HG03066 (cell line): ENCODE measurements at regions not wholly inside any gene's neighbourhood (a gene's known extent, or its start where the extent isn't known, plus 50 kb on each side); places are given as distances from the start of the nearest gene placed in this dataset.

ENCODE experiments used
- ATAC-seq: cut with Tn5 transposase; IDR thresholded peaks from one replicate; pipeline ENCODE4 v1.9.1; 2021; ENCODE audit warnings: low read depth; ENCODE audit not compliant: unreplicated experiment

- ATAC-seq, result no peak
Measured at GRCh38 chrY:8652445-8652844, 684.8 kb upstream of the TSPY4 start.

- no peak for ATAC-seq
Measured at GRCh38 chrY:8655017-8655416, 682.2 kb upstream of the TSPY4 start.

GRCh38 chrY:8656101-8656500 lies 681.2 kb upstream of the TSPY4 start:
- no peak for ATAC-seq

GRCh38 chrY:8656515-8656914 lies 680.7 kb upstream of the TSPY4 start:
- no peak for ATAC-seq

GRCh38 chrY:8659721-8660120 lies 677.5 kb upstream of the TSPY4 start:
- ATAC-seq, result no peak

GRCh38 chrY:8673896-8674295 lies 663.4 kb upstream of the TSPY4 start:
- ATAC-seq, result no peak

- no peak for ATAC-seq
Measured at GRCh38 chrY:8677336-8677935, 659.8 kb upstream of the TSPY4 start.

GRCh38 chrY:8687154-8687553 lies 650.1 kb upstream of the TSPY4 start:
- no peak for ATAC-seq

- ATAC-seq, result no peak
Measured at GRCh38 chrY:8690901-8691685, 646.2 kb upstream of the TSPY4 start.

- ATAC-seq, result no peak
Measured at GRCh38 chrY:8698571-8698970, 638.7 kb upstream of the TSPY4 start.

GRCh38 chrY:8705636-8706300 lies 631.5 kb upstream of the TSPY4 start:
- ATAC-seq, result no peak

GRCh38 chrY:8712296-8712695 lies 625.0 kb upstream of the TSPY4 start:
- no peak for ATAC-seq

- ATAC-seq, result no peak
Measured at GRCh38 chrY:8715226-8715625, 622.0 kb upstream of the TSPY4 start.

GRCh38 chrY:8726616-8727015 lies 610.6 kb upstream of the TSPY4 start:
- ATAC-seq, result no peak

- no peak for ATAC-seq
Measured at GRCh38 chrY:8729971-8730370, 607.3 kb upstream of the TSPY4 start.

GRCh38 chrY:8741343-8742069 lies 595.8 kb upstream of the TSPY4 start:
- no peak for ATAC-seq

GRCh38 chrY:8764184-8764583 lies 573.1 kb upstream of the TSPY4 start:
- ATAC-seq, result no peak

GRCh38 chrY:8781184-8781890 lies 555.9 kb upstream of the TSPY4 start:
- ATAC-seq, result no peak

GRCh38 chrY:8794561-8794960 lies 542.7 kb upstream of the TSPY4 start:
- no peak for ATAC-seq

- no peak for ATAC-seq
Measured at GRCh38 chrY:8804317-8804716, 532.9 kb upstream of the TSPY4 start.
